SK-N-MC (cell line): ENCODE measurements at regions not wholly inside any gene's neighbourhood (a gene's known extent, or its start where the extent isn't known, plus 50 kb on each side); places are given as distances from the start of the nearest gene placed in this dataset.
"Not testable (repeated sequence)": the region's sequence is repeated elsewhere in the genome, so short reads cannot be mapped to it uniquely, and the experiment has no call there.

ENCODE experiments used
- DNase-seq: peaks from one replicate; pipeline ENCODE4 v3.0.0-alpha.2; 2011; ENCODE audit warnings: low read depth, low spot score
- H3K27ac ChIP-seq: fragments of 200-600 bp; sonication (generic); 2 replicates; pipeline ENCODE4 v1.5.1; 2016; ENCODE audit warnings: mixed run types
- H3K36me3 ChIP-seq: fragments of 200-600 bp; sonication (generic); 2 replicates; pipeline ENCODE4 v1.6.1; 2017; ENCODE audit warnings: antibody characterized with exemption, low read length, mixed read lengths; ENCODE audit not compliant: insufficient read depth
- H3K4me3 ChIP-seq: fragments of 200-600 bp; sonication (generic); 2 replicates; pipeline ENCODE4 v1.5.1; 2016
- H3K9ac ChIP-seq: fragments of 200-600 bp; sonication (generic); 2 replicates; pipeline ENCODE4 v1.8.0; 2017; ENCODE audit warnings: mixed run types, mixed read lengths; ENCODE audit not compliant: insufficient read length
- H3K9me3 ChIP-seq: fragments of 200-600 bp; sonication (generic); 2 replicates; pipeline ENCODE4 v1.6.1; 2017; ENCODE audit warnings: low read depth, mild to moderate bottlenecking, antibody characterized with exemption, low read length, moderate library complexity, mixed read lengths
- EZH2 ChIP-seq: fragments of 200-600 bp; sonication (generic); IDR thresholded peaks from one replicate; pipeline ENCODE4 v1.6.1; 2017; ENCODE audit warnings: antibody characterized with exemption
- FOXP2 ChIP-seq: optimal IDR thresholded peaks from 2 replicates; pipeline ENCODE3; 2011; ENCODE audit warnings: mild to moderate bottlenecking, moderate library complexity; ENCODE audit not compliant: insufficient read depth; ENCODE audit errors: extremely low read length, control extremely low read depth
- POLR2AphosphoS5 ChIP-seq: IDR thresholded peaks from 2 replicates; pipeline ENCODE4 v1.6.1; 2012; ENCODE audit warnings: mild to moderate bottlenecking, low read depth, low read length, borderline replicate concordance

DNA sequence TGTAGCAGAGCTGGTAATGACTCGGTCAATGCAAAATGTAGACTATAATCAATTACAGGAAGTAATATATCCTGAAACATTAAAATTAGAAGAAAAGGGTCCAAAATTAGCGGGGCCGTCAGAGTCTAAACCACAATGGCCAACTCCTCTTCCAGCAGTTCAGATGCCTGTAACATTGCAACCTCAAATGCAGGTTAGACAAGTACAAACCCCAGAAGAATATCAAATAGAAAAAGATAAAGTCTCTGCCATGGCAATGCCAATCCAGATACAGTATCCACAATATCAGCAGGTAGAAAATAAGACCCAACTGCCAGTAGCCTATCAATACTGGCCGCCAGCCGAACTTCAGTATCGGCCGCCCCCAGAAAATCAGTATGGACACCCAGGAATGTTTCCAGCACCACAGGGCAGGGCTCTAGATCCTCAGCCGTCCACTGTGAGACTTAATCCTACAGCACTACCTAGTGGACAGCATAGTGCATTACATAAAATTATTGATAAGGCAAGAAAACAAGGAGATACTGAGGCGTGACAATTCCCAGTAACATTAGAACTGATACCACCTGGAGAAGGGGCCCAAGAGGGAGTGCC is 158.4 kb downstream of the GPX5 start:
- H3K4me3 ChIP-seq, result peak overlapping the region; percentile 49
- no peak overlapping the region for H3K9ac ChIP-seq
- no peaks in the 10 kb centered on the region for H3K9me3 ChIP-seq
- H3K36me3 ChIP-seq, result no peaks in the 10 kb centered on the region
- no peak for DNase-seq
- no peak for TF ChIP-seq EZH2
- no peak for TF ChIP-seq POLR2AphosphoS5
- no peak for TF ChIP-seq FOXP2
- no peak overlapping the region for H3K27ac ChIP-seq

DNA sequence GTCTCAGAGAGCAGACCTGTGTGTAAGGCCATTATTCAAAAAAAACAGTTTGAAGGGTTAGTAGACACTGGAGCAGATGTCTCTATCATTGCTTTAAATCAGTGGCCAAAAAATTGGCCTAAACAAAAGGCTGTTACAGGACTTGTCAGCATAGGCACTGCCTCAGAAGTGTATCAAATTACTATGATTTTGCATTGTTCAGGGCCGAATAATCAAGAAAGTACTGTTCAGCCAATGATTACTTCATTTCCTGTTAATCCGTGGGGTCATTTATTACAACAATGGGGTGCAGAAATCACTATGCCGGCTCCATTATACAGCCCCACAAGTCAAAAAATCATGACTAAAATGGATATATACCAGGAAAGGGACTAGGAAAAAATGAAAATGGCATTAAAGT is 160.3 kb downstream of the GPX5 start:
- H3K4me3 ChIP-seq, result peak overlapping the region; percentile 60
- DNase-seq, H3K27ac ChIP-seq, H3K9me3 ChIP-seq, H3K36me3 ChIP-seq: not testable (repeated sequence)
- peak overlapping the region; percentile 47 for H3K9ac ChIP-seq

DNA sequence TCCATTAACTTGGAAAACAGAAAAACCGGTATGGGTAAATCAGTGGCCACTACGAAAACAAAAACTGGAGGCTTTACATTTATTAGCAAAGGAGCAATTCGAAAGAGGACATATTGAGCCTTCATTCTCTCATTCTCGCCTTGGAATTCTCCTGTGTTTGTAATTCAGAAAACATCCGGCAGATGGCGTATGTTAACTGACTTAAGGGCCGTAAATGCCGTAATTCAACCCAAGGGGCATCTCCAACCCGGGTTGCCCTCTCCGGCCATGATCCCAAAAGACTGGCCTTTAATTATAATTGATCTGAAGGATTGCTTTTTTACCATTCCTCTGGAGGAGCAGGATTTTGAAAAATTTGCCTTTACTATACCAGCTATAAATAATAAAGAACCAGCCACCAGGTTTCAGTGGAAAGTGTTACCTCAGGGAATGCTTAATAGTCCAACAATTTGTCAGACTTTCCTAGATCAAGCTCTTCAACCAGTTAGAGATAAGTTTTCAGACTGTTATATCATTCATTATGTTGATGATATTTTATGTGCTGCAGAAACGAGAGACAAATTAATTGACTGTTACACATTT is 160.9 kb downstream of the GPX5 start:
- not testable (repeated sequence) for H3K27ac ChIP-seq, DNase-seq, H3K9me3 ChIP-seq, H3K36me3 ChIP-seq
- peak overlapping the region; percentile 60 for H3K4me3 ChIP-seq
- peak overlapping the region; percentile 47 for H3K9ac ChIP-seq

DNA sequence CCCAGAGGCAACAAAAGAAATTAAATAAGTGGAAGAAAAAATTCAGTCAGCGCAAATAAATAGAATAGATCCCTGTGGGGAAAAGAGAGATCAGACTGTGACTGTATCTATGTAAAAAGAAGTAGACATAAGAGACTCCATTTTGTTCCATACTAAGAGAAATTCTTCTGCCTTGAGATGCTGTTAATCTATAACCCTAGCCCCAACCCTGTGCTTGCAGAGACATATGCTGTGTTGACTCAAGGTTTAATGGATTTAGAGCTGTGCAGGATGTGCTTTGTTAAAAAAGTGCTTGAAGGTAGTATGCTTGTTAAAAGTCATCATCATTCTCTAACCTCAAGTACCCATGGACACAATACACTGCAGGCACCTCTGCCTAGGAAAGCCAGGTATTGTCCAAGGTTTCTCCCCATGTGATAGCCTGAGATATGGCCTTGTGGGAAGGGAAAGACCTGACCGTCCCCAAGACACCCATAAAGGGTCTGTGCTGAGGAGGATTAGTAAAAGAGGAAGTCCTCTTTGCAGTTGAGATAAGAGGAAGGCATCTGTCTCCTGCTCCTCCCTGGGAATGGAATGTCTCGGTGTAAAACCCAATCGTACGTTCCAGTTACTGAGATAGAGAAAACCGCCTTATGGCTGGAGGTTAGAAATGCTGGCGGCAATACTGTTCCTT is 161.8 kb downstream of the GPX5 start:
- not testable (repeated sequence) for H3K9me3 ChIP-seq, DNase-seq, H3K27ac ChIP-seq, H3K4me3 ChIP-seq, H3K36me3 ChIP-seq, H3K9ac ChIP-seq

DNA sequence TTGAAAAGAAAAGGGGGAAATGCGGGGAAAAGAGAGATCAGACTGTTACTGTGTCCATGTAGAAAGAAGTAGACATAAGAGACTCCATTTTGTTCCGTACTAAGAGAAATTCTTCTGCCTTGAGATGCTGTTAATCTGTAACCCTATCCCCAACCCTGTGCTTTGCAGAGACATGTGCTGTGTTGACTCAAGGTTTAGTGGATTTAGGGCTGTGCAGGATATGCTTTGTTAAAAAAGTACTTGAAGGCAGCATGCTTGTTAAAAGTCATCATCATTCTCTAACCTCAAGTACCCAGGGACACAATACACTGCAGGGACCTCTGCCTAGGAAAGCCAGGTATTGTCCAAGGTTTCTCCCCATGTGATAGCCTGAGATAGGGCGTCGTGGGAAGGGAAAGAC is 166.3 kb downstream of the GPX5 start:
- H3K9me3 ChIP-seq, DNase-seq, H3K36me3 ChIP-seq, H3K9ac ChIP-seq, H3K27ac ChIP-seq, H3K4me3 ChIP-seq: not testable (repeated sequence)

DNA sequence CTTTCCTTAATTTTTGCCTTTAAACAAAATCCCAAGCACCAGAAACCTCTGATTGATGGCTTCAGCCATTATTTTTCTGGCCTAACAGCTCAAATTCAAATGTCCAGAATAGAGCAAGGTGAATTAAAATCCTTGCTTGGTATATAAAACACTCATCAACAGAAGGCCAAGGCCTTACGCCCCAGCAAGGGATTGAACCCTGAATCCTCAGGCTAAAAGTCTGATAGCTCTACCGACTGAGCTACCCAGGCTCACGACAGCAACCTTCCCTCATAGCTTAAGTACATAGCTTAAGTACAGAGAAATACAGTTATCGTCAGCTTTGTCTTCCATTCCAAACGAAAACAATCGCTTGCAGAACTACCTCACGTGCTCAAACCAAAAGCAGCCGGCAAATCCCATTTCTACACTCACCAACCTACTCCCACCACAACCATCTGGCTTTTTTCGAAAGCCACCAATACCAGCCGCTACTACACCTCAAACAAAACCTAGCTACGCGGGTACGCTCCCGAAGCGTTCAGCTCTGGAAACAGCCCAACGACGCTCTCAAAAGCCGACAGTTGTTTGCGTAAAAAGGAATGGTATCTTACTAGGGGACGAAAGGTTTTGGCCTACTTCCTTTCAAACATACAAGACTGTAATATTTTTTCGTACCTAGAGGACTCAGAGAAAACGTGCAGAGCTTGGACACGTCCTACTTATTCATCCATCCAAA is 167.5 kb downstream of the GPX5 start:
- no peak for DNase-seq
- TF ChIP-seq EZH2, result no peak
- no peak for TF ChIP-seq FOXP2
- TF ChIP-seq POLR2AphosphoS5, result no peak
- Histone ChIP-seq H3K9ac (no peak overlapping the region), H3K9me3 (no peaks in the 10 kb centered on the region), H3K27ac (no peak overlapping the region), H3K36me3 (no peaks in the 10 kb centered on the region), H3K4me3 (no peak overlapping the region)

DNA sequence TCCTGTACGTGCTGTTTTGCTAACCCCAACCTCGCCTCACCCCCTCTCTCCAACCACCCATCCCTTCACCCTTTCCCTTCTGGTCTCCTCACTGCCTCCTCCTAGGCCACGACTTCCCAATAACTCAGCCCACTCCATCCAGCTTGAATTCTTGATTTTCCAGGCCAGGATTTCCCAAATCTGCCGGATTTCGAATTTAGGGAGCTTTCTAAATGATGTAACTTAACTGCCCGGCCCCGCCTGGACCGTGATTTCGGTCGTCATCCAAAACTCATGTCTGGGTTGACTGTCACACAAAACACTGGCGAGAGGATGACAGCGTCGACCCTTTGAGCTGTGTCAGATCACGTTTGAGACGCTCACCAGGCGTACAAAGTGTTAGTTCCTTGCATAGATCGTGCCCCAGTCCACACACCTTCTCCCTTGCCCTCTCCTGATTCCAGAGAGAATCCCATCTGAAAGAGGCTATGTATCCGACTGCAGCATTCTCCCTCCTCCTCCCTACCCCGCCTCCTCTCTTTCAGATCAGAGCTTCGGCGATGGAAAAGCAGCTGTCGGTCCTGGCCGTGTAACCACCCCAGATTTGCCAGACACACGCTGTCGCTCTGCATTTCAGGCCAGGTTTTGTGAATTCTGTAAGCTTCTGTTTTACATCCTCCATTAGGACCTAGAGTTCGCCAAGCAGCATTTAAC is 168.2 kb downstream of the GPX5 start:
- Histone ChIP-seq H3K36me3 (no peaks in the 10 kb centered on the region), H3K9ac (no peak overlapping the region), H3K9me3 (no peaks in the 10 kb centered on the region), H3K27ac (no peak overlapping the region), H3K4me3 (no peak overlapping the region)
- no peak for TF ChIP-seq EZH2
- TF ChIP-seq FOXP2, result no peak
- TF ChIP-seq POLR2AphosphoS5, result no peak
- no peak for DNase-seq

DNA sequence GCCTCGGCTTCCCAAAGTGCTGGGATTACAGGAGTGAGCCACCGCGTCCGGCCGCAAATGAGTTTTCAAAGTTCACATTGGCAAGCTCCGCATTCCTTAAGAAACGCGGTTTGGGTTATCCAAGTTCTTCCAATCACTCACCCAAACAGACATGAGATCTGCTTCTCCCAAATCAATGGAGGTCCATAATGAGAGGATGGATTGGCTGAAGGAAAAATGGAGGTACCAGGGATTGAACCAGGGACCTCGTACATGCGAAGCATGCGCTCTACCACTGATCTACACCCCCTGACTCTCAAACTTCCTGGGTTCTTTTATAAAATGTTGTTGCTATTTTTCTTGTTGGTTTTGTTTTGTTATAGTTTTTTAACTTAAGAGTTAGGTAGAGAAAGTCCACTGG is 170.0 kb downstream of the GPX5 start:
- Histone ChIP-seq H3K9ac (peak overlapping the region; percentile 61), H3K9me3 (no peaks in the 10 kb centered on the region), H3K36me3 (no peaks in the 10 kb centered on the region), H3K4me3 (peak overlapping the region; percentile 88), H3K27ac (no peak overlapping the region)
- no peak for DNase-seq
- no peak for TF ChIP-seq POLR2AphosphoS5
- no peak for TF ChIP-seq FOXP2
- no peak for TF ChIP-seq EZH2

DNA sequence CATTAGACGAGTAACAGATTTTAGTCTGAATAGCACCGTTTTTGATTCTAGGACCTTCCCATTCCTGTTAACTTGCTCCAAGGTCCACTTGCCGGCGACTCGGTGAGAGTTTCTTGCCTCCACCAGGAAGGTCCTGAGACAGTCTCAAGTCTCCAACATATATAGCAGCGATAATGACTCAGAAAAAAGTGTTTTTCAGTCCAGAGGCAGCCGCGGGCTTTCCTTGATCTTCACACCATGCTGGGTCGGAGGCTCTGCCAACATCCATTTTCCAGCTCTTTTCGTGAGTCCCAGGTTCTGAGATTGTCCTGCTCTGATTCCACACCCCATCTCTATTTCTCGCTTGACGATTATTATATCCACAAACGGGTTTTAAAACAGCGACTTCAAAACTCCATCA is 170.5 kb downstream of the GPX5 start:
- peak overlapping the region; percentile 88 for H3K4me3 ChIP-seq
- peak overlapping the region; percentile 61 for H3K9ac ChIP-seq
- H3K9me3 ChIP-seq, result no peaks in the 10 kb centered on the region
- TF ChIP-seq EZH2, result no peak
- TF ChIP-seq FOXP2, result no peak
- TF ChIP-seq POLR2AphosphoS5, result no peak
- H3K27ac ChIP-seq, result no peak overlapping the region
- no peaks in the 10 kb centered on the region for H3K36me3 ChIP-seq
- DNase-seq, result no peak
